ENCODE measurements at regions not wholly inside any gene's neighbourhood (a gene's known extent, or its start where the extent isn't known, plus 50 kb on each side); places are given as distances from the start of the nearest gene placed in this dataset.

DNA sequence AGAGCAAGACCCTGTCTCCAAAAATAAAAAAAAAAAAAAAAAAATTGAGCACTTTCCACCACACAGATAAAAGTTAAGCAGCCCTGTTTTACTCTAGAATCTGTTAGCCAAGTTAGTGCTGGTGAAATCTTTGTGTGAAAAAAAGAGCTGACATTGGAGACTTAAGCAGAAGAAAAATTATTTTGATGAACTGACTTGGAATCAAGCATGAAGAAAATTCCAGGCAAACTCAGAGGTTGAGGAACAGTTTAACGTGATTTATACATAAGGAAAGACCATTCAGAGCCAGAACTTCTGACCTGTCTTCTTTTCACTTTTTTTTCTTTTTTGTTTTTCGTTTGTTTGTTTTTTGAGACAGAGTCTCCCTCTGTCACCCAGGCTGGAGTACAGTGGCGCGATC is 79.6 kb upstream of the RBPJ start:
- TF ChIP-seq, protein P1, sequence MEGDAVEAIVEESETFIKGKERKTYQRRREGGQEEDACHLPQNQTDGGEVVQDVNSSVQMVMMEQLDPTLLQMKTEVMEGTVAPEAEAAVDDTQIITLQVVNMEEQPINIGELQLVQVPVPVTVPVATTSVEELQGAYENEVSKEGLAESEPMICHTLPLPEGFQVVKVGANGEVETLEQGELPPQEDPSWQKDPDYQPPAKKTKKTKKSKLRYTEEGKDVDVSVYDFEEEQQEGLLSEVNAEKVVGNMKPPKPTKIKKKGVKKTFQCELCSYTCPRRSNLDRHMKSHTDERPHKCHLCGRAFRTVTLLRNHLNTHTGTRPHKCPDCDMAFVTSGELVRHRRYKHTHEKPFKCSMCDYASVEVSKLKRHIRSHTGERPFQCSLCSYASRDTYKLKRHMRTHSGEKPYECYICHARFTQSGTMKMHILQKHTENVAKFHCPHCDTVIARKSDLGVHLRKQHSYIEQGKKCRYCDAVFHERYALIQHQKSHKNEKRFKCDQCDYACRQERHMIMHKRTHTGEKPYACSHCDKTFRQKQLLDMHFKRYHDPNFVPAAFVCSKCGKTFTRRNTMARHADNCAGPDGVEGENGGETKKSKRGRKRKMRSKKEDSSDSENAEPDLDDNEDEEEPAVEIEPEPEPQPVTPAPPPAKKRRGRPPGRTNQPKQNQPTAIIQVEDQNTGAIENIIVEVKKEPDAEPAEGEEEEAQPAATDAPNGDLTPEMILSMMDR (IDR thresholded peaks at IDR 0.05; ENCODE audit: poor library complexity): no peak
- no peak for TF ChIP-seq EZH2phosphoT487 (IDR thresholded peaks at IDR 0.05; ENCODE audit: low read depth, severe bottlenecking, unreplicated experiment)

All from hepatocyte (in vitro differentiated cells).